ENCODE measurements at regions not wholly inside any gene's neighbourhood (a gene's known extent, or its start where the extent isn't known, plus 50 kb on each side); places are given as distances from the start of the nearest gene placed in this dataset.

DNA sequence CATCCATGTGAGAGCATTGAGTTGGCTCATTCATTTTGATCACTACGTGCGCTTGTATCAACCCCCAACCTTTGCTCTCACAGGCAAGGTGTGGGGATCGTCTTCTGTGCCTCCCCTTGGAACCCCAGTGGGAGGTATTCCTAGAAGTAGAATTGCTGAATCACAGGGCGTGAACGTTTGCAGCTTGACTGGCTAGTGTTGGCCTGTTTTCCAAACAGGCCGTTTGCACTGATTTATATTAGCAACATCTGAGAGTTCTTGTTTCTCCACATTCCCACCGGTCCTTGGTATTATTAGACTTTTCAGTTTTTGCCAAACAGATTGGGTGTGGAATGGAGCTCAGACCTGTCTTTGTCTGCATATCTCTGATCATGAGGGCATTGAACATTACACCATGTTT lies 288.6 kb upstream of the PWP1 start:
- Histone ChIP-seq H3K27ac (ENCODE audit: insufficient read length, low read depth, low read length) (no peak overlapping the region), H3K9me3 (ENCODE audit: control insufficient read depth, low read depth, low read length) (no peaks in the 10 kb centered on the region), H3K56ac (ENCODE audit: insufficient read length, low read depth, low read length) (no peak overlapping the region), H2BK15ac (ENCODE audit: low read depth, low read length) (no peak overlapping the region), H3K79me2 (ENCODE audit: insufficient read depth, low read length) (no peaks in the 10 kb centered on the region), H3K14ac (ENCODE audit: insufficient read depth, low read length) (no peak overlapping the region), H3K27me3 (ENCODE audit: insufficient read depth, low read length) (no peaks in the 10 kb centered on the region), H4K5ac (ENCODE audit: insufficient read length, low read depth, low read length) (no peak overlapping the region), H4K20me1 (ENCODE audit: control insufficient read depth, insufficient read depth, insufficient read length) (no peaks in the 10 kb centered on the region), H3K23ac (ENCODE audit: insufficient read length, low read depth, low read length) (no peak overlapping the region), H2BK12ac (ENCODE audit: insufficient read length, low read depth, low read length) (no peak overlapping the region), H3K4me2 (ENCODE audit: insufficient read depth, insufficient read length, low read length) (no peak overlapping the region), H3K4ac (ENCODE audit: low read depth, low read length) (no peak overlapping the region), H2BK20ac (ENCODE audit: low read depth, low read length, poor library complexity, severe bottlenecking) (no peak overlapping the region), H2AFZ (ENCODE audit: low read length) (no peak overlapping the region), H3K23me2 (ENCODE audit: insufficient read length, low read depth, low read length, poor library complexity, severe bottlenecking) (no peaks in the 10 kb centered on the region), H3K79me1 (ENCODE audit: insufficient read depth, low read depth, low read length, poor library complexity, severe bottlenecking) (no peaks in the 10 kb centered on the region), H2BK5ac (ENCODE audit: insufficient read length, low read length) (no peak overlapping the region), H4K8ac (replicated peaks; ENCODE audit: insufficient read length, low read depth, low read length) (no peak overlapping the region), H2AK5ac (ENCODE audit: insufficient read length, low read length) (no peak overlapping the region), H3K4me1 (ENCODE audit: insufficient read depth, low read length) (peaks cover 14% of the 10 kb centered on the region), H3K18ac (ENCODE audit: insufficient read length, low read depth, low read length) (no peak overlapping the region), H4K91ac (ENCODE audit: insufficient read length, low read depth, low read length) (no peak overlapping the region), H2BK120ac (ENCODE audit: low read depth, low read length, poor library complexity, severe bottlenecking) (no peak overlapping the region), H3T11ph (ENCODE audit: low read length) (no peak overlapping the region), H3K9ac (ENCODE audit: extremely low read depth, insufficient read length, low read length) (no peak overlapping the region)
- H3K4me3 Mint-ChIP-seq, result no peak overlapping the region
- no peak overlapping the region for H3K27ac Mint-ChIP-seq
- H3K36me3 Mint-ChIP-seq (ENCODE audit: insufficient read depth in 1 of 3, low read depth in 3 of 3), result no peaks in the 10 kb centered on the region; a peak in 1 of 7 replicates
- WGBS (ENCODE audit: extremely low coverage, insufficient read length, low lambda C conversion rate), result no CpG with 5 or more reads among the region's 7 CpGs
- no peak for DNase-seq
- H3K27me3 Mint-ChIP-seq (ENCODE audit: low read depth), result no peaks in the 10 kb centered on the region; the same call in 1 of the 2 replicates
- TF ChIP-seq, protein P1, sequence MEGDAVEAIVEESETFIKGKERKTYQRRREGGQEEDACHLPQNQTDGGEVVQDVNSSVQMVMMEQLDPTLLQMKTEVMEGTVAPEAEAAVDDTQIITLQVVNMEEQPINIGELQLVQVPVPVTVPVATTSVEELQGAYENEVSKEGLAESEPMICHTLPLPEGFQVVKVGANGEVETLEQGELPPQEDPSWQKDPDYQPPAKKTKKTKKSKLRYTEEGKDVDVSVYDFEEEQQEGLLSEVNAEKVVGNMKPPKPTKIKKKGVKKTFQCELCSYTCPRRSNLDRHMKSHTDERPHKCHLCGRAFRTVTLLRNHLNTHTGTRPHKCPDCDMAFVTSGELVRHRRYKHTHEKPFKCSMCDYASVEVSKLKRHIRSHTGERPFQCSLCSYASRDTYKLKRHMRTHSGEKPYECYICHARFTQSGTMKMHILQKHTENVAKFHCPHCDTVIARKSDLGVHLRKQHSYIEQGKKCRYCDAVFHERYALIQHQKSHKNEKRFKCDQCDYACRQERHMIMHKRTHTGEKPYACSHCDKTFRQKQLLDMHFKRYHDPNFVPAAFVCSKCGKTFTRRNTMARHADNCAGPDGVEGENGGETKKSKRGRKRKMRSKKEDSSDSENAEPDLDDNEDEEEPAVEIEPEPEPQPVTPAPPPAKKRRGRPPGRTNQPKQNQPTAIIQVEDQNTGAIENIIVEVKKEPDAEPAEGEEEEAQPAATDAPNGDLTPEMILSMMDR (conservative IDR thresholded peaks at IDR 0.05), result no peak
- H3K4me1 Mint-ChIP-seq, result peaks cover 27 to 41% of the 10 kb centered on the region in 2 experiments
- no peaks in the 10 kb centered on the region for H3K9me3 Mint-ChIP-seq

All from H9 (cell line).